SK-N-SH (cell line): ENCODE measurements at regions not wholly inside any gene's neighbourhood (a gene's known extent, or its start where the extent isn't known, plus 50 kb on each side); places are given as distances from the start of the nearest gene placed in this dataset.
A peak's percentile ranks its signal among the peaks of the same experiment; 100 is the strongest.

Experiments
- CTCF ChIP-seq: fragments of 200-600 bp; sonication (generic); IDR thresholded peaks from 2 replicates; pipeline ENCODE4 v1.6.1; 2017; ENCODE audit warnings: antibody characterized with exemption, mild to moderate bottlenecking, moderate library complexity
- EP300 ChIP-seq, 2 experiments: IDR thresholded peaks; 2 replicates each; pipeline versions ENCODE4 v1.4.0 to v1.6.1; 2012; ENCODE audit warnings: borderline replicate concordance in 1 of 2, low read depth in 1 of 2, low read length in 1 of 2
- GABPA ChIP-seq: IDR thresholded peaks from 2 replicates; pipeline ENCODE4 v1.4.0; 2012; ENCODE audit warnings: low read depth, mild to moderate bottlenecking
- IRF3 ChIP-seq: fragments of 150-350 bp; IDR thresholded peaks from 2 replicates; pipeline ENCODE4 v1.6.1; 2016; ENCODE audit warnings: mild to moderate bottlenecking, low read depth, low read length
- MXI1 ChIP-seq: IDR thresholded peaks from 2 replicates; pipeline ENCODE4 v1.6.1; 2012; ENCODE audit warnings: mild to moderate bottlenecking, low read depth, low read length, improper control_type of control experiment
- NFIC ChIP-seq: IDR thresholded peaks from 2 replicates; pipeline ENCODE4 v1.4.0; 2012; ENCODE audit warnings: borderline replicate concordance
- NRF1 ChIP-seq: IDR thresholded peaks from 2 replicates; pipeline ENCODE4 v1.6.1; 2012; ENCODE audit warnings: low read depth, mild to moderate bottlenecking, low read length
- POLR2AphosphoS5 ChIP-seq: IDR thresholded peaks from 2 replicates; pipeline ENCODE4 v1.6.1; 2012; ENCODE audit warnings: low read depth, low read length
- REST ChIP-seq: IDR thresholded peaks from 2 replicates; pipeline ENCODE4 v1.6.1; 2012; ENCODE audit warnings: mild to moderate bottlenecking, low read depth, low read length, moderate library complexity
- TCF12 ChIP-seq: IDR thresholded peaks from 2 replicates; pipeline ENCODE4 v1.4.0; 2012
- USF2 ChIP-seq: fragments of 150-350 bp; IDR thresholded peaks from 2 replicates; pipeline ENCODE4 v1.6.1; 2017; ENCODE audit warnings: antibody characterized with exemption, low read length, low read depth, borderline replicate concordance

- TF ChIP-seq CTCF (no peak), GABPA (no peak), NRF1 (no peak), NFIC (peak; percentile 45; the same call in 1 of the 2 replicates), POLR2AphosphoS5 (no peak), IRF3 (no peak), USF2 (no peak), EP300 (IDR thresholded peaks at IDR 0.05; ENCODE audit: borderline replicate concordance in 1 of 2, low read depth in 1 of 2, low read length in 1 of 2) (peak in 1 of 2 experiments; percentile 9; a peak in 1 of 4 replicates), REST (no peak), TCF12 (peak; percentile 53), MXI1 (no peak)
Observed at GRCh38 chr9:104232781-104233341, 138.8 kb downstream of the SMC2 start.
